Kidney (tissue), 13 donors: ENCODE measurements at regions not wholly inside any gene's neighbourhood (a gene's known extent, or its start where the extent isn't known, plus 50 kb on each side); places are given as distances from the start of the nearest gene placed in this dataset.

Experiments used
- DNase-seq, 5 donors: peaks; one replicate each; pipeline ENCODE4 v3.0.0-alpha.2; 2013 to 2020
- FAIRE-seq: peaks from 2 replicates; lab custom pipeline; 2012; peaks lifted over from hg19 to GRCh38; lab: Jason Lieb, UNC
- H3K27ac ChIP-seq, 2 donors: one replicate each; pipeline ENCODE4 v1.7.0; 2013; ENCODE audit warnings: low read depth in 2 of 2, low read length in 2 of 2, inconsistent platforms in 1 of 2
- H3K27me3 ChIP-seq: one replicate; pipeline ENCODE4 v1.7.1; 2013; ENCODE audit warnings: low read length, inconsistent platforms; ENCODE audit not compliant: control insufficient read depth, insufficient read depth
- H3K36me3 ChIP-seq, 3 donors: one replicate each; pipeline versions ENCODE4 v1.7.0 to v1.7.1; 2013; ENCODE audit warnings: low read length in 3 of 3, control low read depth in 1 of 3, inconsistent platforms in 1 of 3; ENCODE audit not compliant: insufficient read depth in 3 of 3, control insufficient read depth in 2 of 3
- H3K4me1 ChIP-seq, 3 donors: one replicate each; pipeline versions ENCODE4 v1.7.0 to v1.7.1; 2013; ENCODE audit warnings: low read length in 3 of 3, inconsistent platforms in 1 of 3, low read depth in 1 of 3; ENCODE audit not compliant: control insufficient read depth in 2 of 3, insufficient read depth in 2 of 3
- H3K4me3 ChIP-seq, 3 donors: one replicate each; pipeline versions ENCODE4 v1.7.0 to v1.8.1; 2013; ENCODE audit warnings: low read length in 3 of 3, control low read depth in 1 of 3, inconsistent platforms in 1 of 3
- H3K9ac ChIP-seq, 3 donors: one replicate each; pipeline versions ENCODE4 v1.7.0 to v1.7.1; 2013; ENCODE audit warnings: low read length in 3 of 3, control low read depth in 1 of 3, inconsistent platforms in 1 of 3
- H3K9me3 ChIP-seq, 3 donors: one replicate each; pipeline versions ENCODE4 v1.7.0 to v1.7.1; 2013; ENCODE audit warnings: low read length in 3 of 3, control low read depth in 1 of 3, inconsistent platforms in 1 of 3; ENCODE audit not compliant: control insufficient read depth in 2 of 3, insufficient read depth in 1 of 3
- intact Hi-C: fragments of 100-400 bp; cut with DNase I; formaldehyde crosslinking; loops from one replicate; pipeline ENCODE4 v1.11.1; 2022
- TF ChIP-seq, protein P1 (sequence below): IDR thresholded peaks from 3 replicates; pipeline ENCODE4 v1.5.1; 2012; ENCODE audit warnings: mild to moderate bottlenecking, moderate library complexity, borderline replicate concordance; ENCODE audit not compliant: insufficient read depth; ENCODE audit errors: extremely low read depth
- donor health status: control.
- donor health status: control.
- donor health status: control.
- donor health status: control.
- donor health status: control.
- donor health status: DM: yes; HTN: yes; CAD: no.
- donor health status: Normal renal cell carcinoma (clear cell type).

- TF ChIP-seq, protein P1, sequence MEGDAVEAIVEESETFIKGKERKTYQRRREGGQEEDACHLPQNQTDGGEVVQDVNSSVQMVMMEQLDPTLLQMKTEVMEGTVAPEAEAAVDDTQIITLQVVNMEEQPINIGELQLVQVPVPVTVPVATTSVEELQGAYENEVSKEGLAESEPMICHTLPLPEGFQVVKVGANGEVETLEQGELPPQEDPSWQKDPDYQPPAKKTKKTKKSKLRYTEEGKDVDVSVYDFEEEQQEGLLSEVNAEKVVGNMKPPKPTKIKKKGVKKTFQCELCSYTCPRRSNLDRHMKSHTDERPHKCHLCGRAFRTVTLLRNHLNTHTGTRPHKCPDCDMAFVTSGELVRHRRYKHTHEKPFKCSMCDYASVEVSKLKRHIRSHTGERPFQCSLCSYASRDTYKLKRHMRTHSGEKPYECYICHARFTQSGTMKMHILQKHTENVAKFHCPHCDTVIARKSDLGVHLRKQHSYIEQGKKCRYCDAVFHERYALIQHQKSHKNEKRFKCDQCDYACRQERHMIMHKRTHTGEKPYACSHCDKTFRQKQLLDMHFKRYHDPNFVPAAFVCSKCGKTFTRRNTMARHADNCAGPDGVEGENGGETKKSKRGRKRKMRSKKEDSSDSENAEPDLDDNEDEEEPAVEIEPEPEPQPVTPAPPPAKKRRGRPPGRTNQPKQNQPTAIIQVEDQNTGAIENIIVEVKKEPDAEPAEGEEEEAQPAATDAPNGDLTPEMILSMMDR = no peak
- Histone ChIP-seq H3K36me3 (no peaks in the 10 kb centered on the region), H3K9ac (no peak overlapping the region), H3K27ac (no peak overlapping the region), H3K9me3 (no peaks in the 10 kb centered on the region), H3K27me3 (no peaks in the 10 kb centered on the region), H3K4me3 (no peak overlapping the region), H3K4me1 (no peaks in the 10 kb centered on the region)
- no peak for DNase-seq
- intact Hi-C loops = no loop called here
- FAIRE-seq = no peak
These were observed 152.4 kb upstream of the TMCC3 start for GRCh38 chr12:94802796-94803195.

- H3K36me3 ChIP-seq = no peaks in the 10 kb centered on the region
- H3K4me3 ChIP-seq = no peak overlapping the region
- intact Hi-C loops = no loop called here
- TF ChIP-seq, protein P1 = no peak
- DNase-seq (no peak), FAIRE-seq (no peak)
- no peaks in the 10 kb centered on the region for H3K27me3 ChIP-seq
- H3K27ac ChIP-seq = no peak overlapping the region
- no peaks in the 10 kb centered on the region for H3K9me3 ChIP-seq
- no peak overlapping the region for H3K9ac ChIP-seq
- H3K4me1 ChIP-seq = no peaks in the 10 kb centered on the region
These were observed 151.4 kb upstream of the TMCC3 start for GRCh38 chr12:94801745-94802144.

GRCh38 chr12:94799136-94799535 is 148.8 kb upstream of the TMCC3 start:
- no peak for DNase-seq
- Histone ChIP-seq H3K4me3 (no peak overlapping the region), H3K9ac (no peak overlapping the region), H3K4me1 (no peaks in the 10 kb centered on the region), H3K27ac (no peak overlapping the region), H3K36me3 (no peaks in the 10 kb centered on the region), H3K9me3 (no peaks in the 10 kb centered on the region), H3K27me3 (no peaks in the 10 kb centered on the region)
- TF ChIP-seq, protein P1 = no peak
- FAIRE-seq = no peak
- intact Hi-C loops = no loop called here

DNA sequence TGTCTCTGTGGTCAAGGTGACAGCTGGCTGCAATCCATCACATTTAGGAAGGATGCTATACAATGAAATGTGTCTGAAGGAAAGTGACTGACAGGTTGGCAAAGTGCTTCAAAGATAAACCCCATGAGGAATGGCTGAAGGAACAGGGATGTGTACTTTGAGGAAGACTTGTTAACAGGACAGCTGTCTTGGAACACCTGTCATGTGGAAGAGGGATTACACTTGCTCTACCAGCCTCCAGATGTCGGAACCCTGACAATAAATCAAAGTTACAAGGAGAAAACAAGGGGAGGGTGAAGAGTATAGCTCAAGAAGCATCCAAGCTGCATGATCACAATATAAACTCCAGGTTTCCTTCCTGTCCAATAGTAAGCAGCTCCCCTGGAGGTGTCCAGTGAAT is 147.8 kb upstream of the TMCC3 start:
- TF ChIP-seq, protein P1 = no peak
- Histone ChIP-seq H3K36me3 (no peaks in the 10 kb centered on the region), H3K4me3 (no peak overlapping the region), H3K27me3 (no peaks in the 10 kb centered on the region), H3K27ac (no peak overlapping the region), H3K9ac (no peak overlapping the region), H3K9me3 (no peaks in the 10 kb centered on the region), H3K4me1 (no peaks in the 10 kb centered on the region)
- peak in 2 of 5 donors; percentile 67 to 71 for DNase-seq
- intact Hi-C loops = no loop called here
- FAIRE-seq = no peak
